Activated CD4-positive, CD25-positive, alpha-beta regulatory T cell treated with anti-CD3 and anti-CD28 coated beads, Interleukin-2, amount 50 U/mL, for 72 hours (primary cell): ENCODE measurements at regions not wholly inside any gene's neighbourhood (a gene's known extent, or its start where the extent isn't known, plus 50 kb on each side); places are given as distances from the start of the nearest gene placed in this dataset.

Experiments
- DNase-seq: peaks from one replicate; pipeline ENCODE4 v3.0.0; 2021

DNA sequence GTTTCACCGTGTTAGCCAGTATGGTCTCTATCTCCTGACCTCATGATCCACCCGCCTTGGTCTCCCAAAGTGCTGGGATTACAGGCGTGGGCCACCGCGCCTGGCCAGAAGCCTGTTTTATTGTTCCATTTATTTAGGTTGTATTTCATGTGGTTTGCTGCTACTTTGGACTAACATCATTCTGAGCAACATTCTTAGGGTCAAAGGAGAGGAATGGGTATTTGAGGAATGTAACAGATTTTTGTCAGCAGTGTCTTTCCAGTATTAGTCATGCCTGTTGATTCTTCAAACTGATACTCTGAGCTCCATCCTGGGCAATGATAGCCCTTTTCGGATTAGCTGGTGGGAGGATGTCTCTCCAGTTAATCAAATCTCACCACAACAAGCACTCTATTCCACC lies 213.0 kb upstream of the CITED2 start:
- no peak for DNase-seq

DNA sequence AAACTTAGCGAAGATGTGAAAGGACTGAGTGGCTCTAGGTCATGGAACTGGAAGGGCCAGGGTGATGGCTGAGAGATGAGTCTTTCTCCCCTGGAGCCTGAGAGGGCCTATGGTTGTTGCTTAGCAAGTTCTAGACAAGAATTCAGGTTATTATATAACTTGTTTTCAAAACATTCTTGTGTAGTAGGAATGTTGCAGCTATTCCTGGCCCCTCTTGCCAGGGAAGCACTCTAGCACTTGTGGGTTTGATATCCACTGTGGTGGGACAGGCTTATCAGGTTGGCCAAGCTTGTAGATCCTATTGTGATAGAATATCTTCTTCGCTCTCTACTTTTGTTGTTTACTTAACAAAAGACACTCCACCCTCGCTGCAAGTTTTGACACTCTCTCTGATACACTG lies 211.8 kb upstream of the CITED2 start:
- DNase-seq: no peak

DNA sequence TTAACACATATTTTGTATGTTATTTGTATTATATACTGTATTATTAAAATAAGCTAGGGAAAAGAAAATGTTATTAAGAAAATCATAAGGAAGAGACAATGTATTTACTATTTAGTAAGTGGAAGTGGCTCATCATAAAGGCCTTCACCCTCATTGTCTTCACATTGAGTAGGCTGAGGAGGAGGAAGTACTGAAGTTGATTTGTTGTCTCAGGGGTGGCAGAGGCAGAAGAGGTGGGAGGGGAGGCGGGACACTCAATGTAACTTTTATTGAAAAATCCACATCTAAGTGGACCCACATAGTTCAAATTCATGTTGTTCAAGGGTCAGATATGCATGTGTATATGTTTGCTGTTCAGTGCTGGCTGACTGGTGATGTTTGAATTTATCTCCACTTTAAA lies 210.2 kb upstream of the CITED2 start:
- DNase-seq: no peak

DNA sequence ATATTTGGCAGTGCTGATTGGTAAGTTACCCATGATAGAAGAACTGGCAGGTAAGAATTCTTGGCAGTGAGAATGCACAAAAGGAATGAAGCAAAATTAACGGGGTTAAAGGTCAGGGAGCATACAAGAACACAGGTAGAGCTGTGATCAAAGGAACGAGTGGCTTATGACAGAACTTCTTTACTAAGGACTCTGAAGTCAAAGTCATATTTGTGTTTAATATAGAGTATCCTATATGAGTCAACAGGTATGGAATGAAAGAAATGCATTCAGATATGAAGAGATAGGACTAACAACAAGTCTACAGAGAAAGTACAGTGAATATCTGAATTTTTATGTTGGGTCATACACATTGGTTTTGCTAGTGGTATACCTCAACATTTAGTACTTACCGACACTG lies 209.0 kb upstream of the CITED2 start:
- no peak for DNase-seq

DNA sequence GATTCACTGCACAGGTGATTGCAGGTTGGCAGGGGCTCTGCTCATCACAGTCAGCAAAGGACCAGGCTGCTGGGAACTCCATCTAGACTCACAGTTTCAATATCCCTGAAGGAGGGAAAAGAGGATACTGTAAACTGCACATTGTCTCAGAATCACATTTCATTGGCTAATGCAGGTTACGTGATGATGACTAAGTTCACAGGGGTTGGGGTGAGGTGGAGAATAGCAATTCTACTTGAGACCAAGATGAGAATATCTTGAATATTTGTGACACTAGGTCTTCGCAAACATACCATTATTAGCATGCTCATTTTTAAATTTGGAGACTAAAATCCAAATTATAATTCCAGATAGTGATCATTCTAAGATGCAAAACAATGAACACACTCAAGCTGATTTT lies 208.5 kb upstream of the CITED2 start:
- DNase-seq: no peak

DNA sequence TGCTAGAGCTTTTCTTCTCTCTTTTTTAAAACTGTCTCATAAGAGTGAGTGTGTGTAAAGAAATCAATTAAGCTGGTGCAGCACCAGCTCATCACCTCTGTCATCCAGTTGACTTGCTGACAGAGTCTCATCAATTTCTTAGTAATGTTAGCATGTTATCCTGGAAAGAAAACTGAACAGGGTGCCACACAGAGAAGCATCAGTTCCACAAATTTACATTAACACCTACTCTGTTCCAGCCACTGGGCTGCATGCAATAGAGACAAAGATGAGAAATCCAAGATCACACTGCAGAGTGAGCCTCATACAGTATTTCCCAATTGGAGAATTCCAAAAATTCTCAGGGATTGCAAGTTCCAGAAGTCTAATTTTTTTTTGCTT lies 207.0 kb upstream of the CITED2 start:
- DNase-seq: no peak

DNA sequence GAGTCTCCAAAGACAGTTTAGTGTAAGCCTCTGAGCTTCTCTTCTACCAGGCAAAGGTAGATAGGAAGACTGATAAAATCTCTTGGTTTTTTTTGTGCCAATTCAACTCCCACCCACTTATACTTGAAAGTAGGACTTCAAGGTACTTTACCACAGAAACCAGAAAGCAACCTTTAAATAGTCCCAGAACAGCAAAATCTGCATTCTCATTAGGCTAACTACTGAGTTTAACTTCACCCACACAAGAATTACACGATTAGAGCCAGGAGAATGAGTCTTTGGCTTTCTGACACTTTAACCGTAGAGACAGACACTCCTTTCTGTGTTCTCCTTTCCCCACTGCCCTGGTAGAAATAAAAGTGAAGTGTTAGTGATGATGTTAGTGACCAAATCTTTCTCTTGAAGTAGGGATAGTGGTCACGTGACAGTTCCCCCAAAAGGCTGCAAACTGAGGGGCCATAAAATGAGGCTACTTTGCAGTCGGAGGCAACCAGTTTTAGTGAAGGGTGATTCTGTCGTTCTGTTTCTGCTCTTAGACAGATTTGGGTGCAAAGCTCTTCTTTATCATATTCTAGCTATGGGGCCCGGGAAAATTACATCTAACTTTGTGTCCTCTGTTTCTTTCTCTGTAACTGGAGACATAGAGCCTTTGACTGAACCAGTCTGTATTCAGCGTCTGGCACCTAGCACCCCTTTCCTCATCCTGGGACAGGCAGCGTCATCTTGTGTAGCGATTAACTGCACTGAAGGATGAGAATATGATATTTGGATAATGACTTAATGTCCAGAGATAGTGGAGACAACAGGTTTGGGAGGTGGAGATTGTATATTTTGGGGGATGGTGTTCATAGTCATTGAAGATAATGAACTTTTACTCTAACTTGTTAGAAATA lies 206.4 kb upstream of the CITED2 start:
- DNase-seq: no peak

DNA sequence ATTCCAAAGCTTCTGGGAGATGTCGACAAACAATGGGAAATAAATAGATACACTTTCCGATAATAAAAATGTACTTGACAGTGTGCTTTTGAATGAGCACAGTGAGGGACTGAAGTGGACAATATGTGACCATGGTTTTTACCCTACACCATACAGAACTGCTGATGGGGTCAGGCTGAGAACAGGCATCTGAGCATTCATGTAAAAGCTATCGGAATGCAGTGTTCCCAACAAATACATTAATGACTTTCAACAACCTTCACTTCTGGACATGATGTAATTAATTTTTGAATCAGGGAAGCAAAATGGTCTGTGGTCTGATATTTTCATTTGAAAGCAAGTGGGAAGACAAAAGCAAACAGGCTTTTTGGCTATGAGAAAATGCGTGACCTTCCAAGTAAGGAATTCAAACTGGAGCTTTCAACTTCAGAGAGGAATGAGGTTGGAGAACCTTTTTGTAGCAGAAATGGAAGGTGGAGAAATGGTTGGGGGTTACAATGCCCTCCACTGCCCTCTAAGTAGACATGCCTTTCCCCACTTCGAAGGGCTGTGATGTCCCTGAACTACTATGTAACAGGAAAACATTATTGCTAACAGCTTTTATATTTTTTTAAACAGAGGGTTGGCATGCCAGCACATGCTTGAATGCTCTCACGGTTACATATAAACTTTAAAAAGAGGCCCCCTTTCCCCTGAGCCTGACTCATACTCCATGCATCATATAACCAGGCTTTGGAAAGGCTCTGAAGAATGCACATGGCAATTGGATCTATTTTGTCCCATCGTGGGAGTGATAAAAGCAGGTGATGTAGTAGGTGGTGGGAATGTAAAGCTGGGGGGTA lies 203.5 kb upstream of the CITED2 start:
- no peak for DNase-seq

DNA sequence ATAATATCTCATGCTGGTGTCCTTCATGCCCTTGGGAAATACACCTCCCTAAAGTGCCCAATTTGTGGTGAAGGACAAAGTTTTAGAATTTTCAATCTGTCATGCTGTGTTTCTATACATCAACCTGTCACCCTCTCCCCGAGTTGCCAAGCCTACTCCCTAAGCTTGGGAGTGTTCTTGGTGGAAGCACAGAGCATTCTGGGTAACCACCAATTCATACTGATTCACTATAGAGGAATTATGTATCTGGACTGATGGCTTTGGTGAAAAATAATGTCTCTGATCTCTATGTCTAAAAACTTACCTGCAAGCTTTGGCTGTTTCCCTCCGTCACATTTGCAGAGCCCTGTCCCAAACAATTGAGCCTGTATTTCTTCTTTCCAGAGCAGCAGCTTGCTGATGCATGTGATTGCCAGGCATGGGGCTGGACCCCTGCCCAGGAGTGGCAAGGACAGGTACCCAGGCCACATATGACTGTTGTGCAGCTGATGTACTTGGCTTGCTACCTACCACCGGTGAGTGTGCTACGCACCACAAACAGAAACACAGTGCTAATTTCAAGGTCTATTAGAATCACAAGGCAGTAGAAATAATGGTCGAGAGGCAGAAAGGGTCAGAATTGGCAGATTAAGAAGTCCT lies 202.8 kb upstream of the CITED2 start:
- no peak for DNase-seq

DNA sequence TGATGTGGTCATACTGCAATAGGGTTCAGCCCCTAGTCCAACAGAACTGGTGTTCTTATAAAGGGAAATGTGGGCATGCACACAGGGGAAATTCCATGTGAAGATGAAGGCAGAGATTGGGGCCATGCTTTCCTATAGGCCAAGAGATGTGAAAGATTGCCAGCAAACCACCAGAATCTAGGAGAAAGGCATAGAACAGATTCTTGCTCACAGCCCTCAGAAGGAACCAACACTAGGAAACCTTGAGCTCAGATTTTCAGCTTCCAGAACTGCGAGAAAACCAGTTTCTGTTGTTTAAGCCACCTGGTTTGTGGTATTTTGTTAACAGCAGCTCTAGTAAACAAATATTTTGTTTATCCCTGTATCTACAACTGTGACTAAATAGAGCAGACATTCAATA lies 197.6 kb upstream of the CITED2 start:
- DNase-seq: no peak

DNA sequence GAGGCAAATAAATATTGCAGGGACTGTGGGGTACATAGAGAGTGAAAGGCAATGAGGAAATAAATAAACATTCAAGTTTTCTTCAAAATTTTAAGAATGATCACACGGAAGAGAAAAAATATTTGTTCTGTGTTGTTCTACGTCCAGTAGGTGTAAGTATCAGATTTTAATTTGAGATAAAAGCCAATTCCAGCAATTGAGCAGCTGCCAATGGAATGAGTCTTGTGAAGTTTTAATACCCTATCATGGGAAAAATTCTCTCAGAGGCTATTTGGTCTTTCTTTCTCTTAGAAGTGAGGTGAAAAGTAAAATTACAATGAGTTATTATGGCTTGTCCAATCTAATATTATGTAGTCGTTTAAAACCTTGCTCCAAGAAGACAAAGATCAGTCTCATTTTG lies 195.7 kb upstream of the CITED2 start:
- no peak for DNase-seq

DNA sequence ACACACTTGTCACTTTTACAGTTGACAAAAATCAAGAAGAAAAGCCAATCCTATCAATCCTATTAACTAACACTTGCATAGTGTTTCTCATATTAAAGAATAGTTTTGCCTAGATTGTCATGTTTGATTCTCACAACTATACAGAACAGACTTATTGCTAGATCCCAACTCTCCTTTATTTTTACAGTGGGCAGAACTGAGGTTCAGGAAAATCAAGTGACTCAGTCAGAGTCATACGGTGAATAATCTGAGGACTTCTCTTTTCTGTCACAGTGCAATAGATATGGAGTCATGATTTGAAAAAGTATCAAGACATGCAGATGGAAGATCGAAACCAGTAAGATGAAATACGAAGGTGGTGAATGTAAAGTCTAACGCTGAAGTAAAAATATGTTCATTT lies 195.1 kb upstream of the CITED2 start:
- no peak for DNase-seq

DNA sequence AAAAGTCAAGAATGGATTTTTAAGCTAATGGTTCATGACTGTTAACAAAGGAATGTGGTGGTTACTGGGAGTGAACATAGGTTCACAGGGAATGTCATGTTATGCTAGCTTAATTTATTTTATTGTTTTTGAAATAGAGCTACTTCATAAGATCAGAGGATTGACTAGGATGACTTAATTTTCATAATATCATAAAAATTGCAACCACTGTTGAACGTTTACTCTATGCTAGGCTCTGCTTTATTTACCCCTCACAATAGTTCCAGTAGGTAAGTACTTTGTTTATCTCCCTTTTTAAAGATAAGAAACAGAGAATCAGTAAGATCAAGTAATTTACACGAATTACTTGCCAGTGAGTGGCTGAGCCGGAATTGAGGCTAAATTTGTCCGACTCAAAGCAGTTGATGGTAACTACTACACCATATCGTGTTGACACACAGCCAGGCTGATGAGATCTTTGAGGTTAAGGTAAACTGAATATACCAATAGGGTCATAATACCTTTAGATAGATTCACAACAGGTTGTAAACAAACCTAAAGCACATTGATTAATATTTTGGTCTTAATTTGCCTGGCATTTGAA lies 194.6 kb upstream of the CITED2 start:
- no peak for DNase-seq

DNA sequence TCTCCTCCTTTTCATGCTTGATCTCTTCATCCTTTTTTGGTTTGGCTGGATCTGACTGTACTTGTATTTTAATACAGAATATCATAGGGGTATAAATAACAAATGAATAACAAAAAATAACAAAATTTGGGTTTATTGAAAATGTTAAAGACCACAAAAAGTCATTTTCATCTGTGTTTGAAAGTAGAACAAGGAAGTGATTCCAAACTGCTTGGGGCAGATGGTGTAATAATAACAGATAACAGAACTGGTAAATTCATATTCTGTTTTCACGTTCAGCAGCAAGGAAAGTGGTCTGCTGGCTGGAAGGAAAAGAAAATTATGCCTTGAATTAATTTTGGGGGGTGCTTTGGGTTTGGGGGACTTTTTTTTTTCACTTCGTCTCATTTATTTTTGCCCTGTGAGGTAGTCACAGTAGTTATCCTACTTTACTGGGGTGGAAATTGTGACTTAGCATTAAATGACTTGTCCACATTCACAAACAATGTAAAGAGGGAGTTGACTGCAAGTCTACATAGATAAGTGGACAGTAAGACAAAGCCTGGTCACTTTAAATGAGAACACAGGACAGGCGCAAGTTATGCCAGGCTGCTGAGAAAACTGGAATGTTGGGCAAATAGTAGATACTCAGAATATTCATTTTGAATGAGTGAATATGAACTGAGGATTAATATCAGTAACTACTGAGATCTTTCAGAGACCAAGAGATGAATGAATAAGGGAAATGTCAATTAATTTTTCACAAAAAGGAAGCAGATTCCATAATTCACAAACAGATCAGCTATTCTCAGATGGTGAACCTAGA lies 193.9 kb upstream of the CITED2 start:
- no peak for DNase-seq

DNA sequence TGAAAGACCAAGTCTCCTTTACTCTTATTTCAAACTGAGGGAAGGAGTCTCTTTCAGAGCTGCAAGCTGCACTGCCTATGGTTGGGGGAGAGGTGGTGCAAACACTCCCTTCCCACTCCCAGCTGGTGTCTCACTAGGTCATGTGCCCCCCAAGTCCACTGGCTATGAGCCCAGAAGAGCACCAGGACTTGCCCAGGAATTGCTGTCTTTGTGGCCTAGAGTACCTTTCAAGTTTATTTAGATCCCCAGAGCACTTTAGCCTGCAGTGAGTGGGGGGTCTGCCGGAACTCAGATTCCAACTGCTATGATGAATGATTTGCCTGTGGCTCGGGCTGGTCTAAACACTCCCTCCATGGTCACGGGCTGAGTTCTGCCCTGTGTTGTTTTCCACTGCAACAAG lies 192.6 kb upstream of the CITED2 start:
- no peak for DNase-seq

DNA sequence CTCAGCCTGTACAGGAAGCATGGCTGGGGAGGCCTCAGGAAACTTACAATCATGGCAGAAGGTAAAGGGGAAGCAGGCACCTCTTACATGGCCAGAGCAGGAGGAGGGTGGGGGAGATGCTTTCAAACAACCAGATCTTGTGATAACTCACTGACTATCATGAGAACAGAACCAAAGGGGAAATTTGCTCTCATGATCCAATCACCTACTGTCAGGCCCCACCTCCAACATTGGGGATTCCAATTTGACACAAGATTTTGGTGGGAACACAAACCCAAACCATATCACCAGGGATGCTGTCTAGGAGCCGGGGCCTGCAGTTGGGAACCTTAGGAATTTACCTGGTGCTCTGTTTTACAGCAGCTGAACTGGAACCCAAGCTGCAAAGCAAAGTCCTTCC lies 191.1 kb upstream of the CITED2 start:
- DNase-seq: no peak

DNA sequence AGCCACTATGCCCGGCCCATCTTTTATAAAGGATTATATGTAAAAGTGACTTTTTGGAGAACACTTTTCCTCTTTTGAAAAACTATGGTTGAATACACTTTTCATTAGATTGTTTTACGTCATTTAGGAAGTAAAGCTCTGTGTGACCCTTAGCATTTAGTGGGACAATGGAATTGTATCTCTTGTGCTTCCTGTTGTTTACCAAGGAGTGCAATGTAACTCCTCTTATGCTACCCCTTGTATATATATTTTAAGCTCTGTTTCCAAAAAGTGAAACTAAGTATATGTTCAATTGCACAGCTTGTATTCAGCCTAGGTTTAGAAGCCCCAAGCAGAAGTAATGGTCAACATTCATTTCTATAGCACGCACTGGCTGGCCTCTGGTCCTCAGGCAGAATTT lies 183.1 kb upstream of the CITED2 start:
- DNase-seq: no peak

DNA sequence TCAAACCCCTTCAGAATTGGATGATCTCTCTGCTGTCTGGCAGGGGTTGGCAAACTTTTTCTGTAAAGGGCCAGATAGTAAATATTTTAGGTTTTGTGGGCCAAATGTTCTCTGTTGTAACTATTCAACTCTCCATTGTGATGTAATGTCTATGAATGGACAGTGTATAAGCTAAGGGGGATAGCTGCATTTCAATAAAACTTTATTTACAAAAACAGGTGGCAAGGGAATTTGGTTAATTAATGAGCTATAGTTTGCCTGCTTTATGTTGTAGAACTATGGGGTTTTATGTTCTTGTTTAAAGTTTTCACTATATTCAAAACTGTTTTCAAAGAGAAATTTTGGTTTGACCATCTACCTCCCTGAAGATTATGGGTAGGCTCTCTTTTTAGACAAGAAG lies 182.1 kb upstream of the CITED2 start:
- DNase-seq: no peak

DNA sequence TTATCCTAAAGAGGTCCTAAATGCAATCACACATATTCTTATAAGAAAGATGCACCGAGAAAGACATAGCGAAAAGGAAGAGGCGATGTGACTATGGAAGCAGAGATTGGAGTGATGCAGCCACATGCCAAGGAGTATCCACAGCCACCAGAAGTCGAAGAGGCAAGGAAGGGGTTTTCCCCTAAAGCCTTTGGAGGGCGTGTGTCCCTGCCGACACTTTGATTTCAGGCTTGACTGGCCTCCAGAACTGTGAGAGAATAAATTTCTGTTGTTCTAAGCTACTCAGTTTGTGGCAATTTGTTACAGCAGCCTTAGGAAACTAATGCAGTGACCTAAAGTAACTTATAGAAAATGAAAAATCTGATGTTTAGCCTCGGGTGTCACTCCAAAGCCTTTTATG lies 179.5 kb upstream of the CITED2 start:
- DNase-seq: no peak

DNA sequence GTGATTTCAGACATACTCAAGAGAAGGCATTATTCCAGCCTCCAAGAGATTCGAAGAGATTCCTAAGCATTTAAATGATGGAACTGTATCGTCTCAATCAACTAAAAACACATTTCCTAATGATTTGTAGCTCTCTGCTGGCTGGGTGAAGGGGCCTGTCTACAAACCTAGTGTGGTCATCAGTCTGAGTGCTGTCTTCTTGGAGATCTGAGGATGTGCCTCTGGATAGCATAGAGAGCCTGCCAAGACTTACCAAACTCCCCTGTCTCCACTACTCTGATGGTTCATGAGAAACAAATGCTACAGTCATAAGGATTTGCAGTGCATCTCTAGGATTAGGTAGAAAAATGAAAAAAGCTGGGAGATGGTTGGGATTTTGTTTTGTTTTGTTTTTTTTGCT lies 176.9 kb upstream of the CITED2 start:
- no peak for DNase-seq

DNA sequence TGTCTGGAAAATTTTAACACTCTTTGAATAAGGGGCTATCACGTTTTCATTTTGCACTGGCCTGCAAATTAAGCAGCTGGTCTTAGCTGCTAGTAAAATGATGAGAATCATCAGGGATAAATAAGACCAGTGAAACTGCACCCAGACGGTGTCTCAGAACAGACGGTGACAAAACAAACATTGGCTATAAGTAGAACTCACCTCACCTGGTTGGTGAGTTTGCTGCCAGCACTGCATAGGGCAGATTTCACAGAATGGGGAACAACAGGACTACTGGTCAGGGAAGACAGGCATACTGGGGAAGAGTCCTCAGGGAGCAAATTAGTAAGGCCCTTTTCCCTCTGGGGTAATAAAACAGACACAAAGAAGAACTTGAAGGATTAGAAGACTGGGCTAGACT lies 175.9 kb upstream of the CITED2 start:
- DNase-seq: no peak

DNA sequence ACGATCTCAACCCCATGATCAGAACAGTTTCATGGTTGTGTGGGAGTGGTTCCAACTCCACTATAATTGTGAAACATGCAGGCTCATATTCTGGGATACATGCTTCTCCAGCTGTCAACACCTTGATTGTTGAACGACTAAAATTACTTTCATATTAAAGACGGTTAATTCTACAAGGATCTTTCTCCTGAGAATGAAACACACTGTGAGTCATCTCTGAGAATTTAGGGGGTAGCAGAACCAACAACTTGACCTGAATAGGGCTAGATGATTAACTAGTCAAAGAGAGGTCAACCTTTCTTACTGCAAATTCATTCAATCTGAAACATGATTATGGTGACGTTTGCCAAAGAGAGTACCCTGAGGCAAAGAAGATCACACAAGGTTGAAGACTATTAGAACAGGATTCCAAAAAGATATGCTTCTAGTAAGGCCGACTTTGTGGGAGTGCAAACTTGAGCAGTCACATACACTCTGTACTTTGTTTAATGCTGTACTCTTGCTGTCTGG lies 175.2 kb upstream of the CITED2 start:
- DNase-seq: no peak
